ENCODE measurements at regions not wholly inside any gene's neighbourhood (a gene's known extent, or its start where the extent isn't known, plus 50 kb on each side); places are given as distances from the start of the nearest gene placed in this dataset.
"Not testable (repeated sequence)": the region's sequence is repeated elsewhere in the genome, so short reads cannot be mapped to it uniquely, and the experiment has no call there.

GRCh38 chr4:160481696-160482690, 1379.1 kb downstream of the RAPGEF2 start:
- not testable (repeated sequence) for H3K27me3 ChIP-seq (ENCODE audit: control insufficient read depth, insufficient read depth, low read length); H3K27ac ChIP-seq (ENCODE audit: low read length); H3K36me3 ChIP-seq (ENCODE audit: control insufficient read depth, insufficient read depth, low read length); H3K9me3 ChIP-seq (ENCODE audit: control insufficient read depth, low read depth, low read length); H3K4me3 ChIP-seq (ENCODE audit: low read length); DNase-seq; H3K4me1 ChIP-seq (ENCODE audit: control insufficient read depth, insufficient read depth, low read length)
- WGBS (ENCODE audit: insufficient coverage, low lambda C conversion rate), result no CpG with 5 or more reads among the region's 39 CpGs

GRCh38 chr4:160485071-160485687, 1382.3 kb downstream of the RAPGEF2 start:
- no peak for DNase-seq
- Histone ChIP-seq H3K36me3 (ENCODE audit: control insufficient read depth, insufficient read depth, low read length) (no peaks in the 10 kb centered on the region), H3K4me1 (ENCODE audit: control insufficient read depth, insufficient read depth, low read length) (no peaks in the 10 kb centered on the region), H3K4me3 (ENCODE audit: low read length) (no peak overlapping the region), H3K27ac (ENCODE audit: low read length) (no peak overlapping the region), H3K27me3 (ENCODE audit: control insufficient read depth, insufficient read depth, low read length) (no peaks in the 10 kb centered on the region), H3K9me3 (ENCODE audit: control insufficient read depth, low read depth, low read length) (peaks cover 8% of the 10 kb centered on the region)
- no CpG with 5 or more reads among the region's 1 CpG for WGBS (ENCODE audit: insufficient coverage, low lambda C conversion rate)

GRCh38 chr4:160492181-160492580, 1389.3 kb downstream of the RAPGEF2 start:
- DNase-seq, result no peak
- Histone ChIP-seq H3K9me3 (ENCODE audit: control insufficient read depth, low read depth, low read length) (no peaks in the 10 kb centered on the region), H3K36me3 (ENCODE audit: control insufficient read depth, insufficient read depth, low read length) (no peaks in the 10 kb centered on the region), H3K4me3 (ENCODE audit: low read length) (no peak overlapping the region), H3K4me1 (ENCODE audit: control insufficient read depth, insufficient read depth, low read length) (no peaks in the 10 kb centered on the region), H3K27ac (ENCODE audit: low read length) (no peak overlapping the region), H3K27me3 (ENCODE audit: control insufficient read depth, insufficient read depth, low read length) (no peaks in the 10 kb centered on the region)

DNA sequence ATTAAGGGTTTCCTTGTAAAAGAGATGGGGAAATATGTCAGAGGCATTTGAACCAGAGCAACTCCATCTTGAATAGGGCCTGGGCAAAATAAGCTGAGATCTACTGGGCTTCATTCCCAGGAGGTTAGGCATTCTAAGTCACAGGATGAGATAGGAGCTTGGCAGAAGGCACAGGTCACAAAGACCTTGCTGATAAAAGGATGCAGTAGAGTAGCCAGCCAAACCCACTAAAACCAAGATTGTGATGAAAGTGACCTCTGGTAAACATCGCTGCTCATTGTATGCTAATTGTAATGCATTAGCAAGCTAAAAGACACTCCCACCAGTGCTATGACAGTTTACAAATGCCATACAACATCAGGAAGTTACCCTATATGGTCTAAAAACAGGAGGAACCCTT, 1390.3 kb downstream of the RAPGEF2 start:
- Histone ChIP-seq H3K4me1 (ENCODE audit: control insufficient read depth, insufficient read depth, low read length) (no peaks in the 10 kb centered on the region), H3K9me3 (ENCODE audit: control insufficient read depth, low read depth, low read length) (no peaks in the 10 kb centered on the region), H3K4me3 (ENCODE audit: low read length) (no peak overlapping the region), H3K27me3 (ENCODE audit: control insufficient read depth, insufficient read depth, low read length) (no peaks in the 10 kb centered on the region), H3K27ac (ENCODE audit: low read length) (no peak overlapping the region), H3K36me3 (ENCODE audit: control insufficient read depth, insufficient read depth, low read length) (no peaks in the 10 kb centered on the region)
- no CpG with 5 or more reads among the region's 1 CpG for WGBS (ENCODE audit: insufficient coverage, low lambda C conversion rate)
- no peak for DNase-seq

GRCh38 chr4:160495356-160495755, 1392.5 kb downstream of the RAPGEF2 start:
- Histone ChIP-seq H3K27me3 (ENCODE audit: control insufficient read depth, insufficient read depth, low read length) (no peaks in the 10 kb centered on the region), H3K4me1 (ENCODE audit: control insufficient read depth, insufficient read depth, low read length) (no peaks in the 10 kb centered on the region), H3K9me3 (ENCODE audit: control insufficient read depth, low read depth, low read length) (no peaks in the 10 kb centered on the region), H3K27ac (ENCODE audit: low read length) (no peak overlapping the region), H3K36me3 (ENCODE audit: control insufficient read depth, insufficient read depth, low read length) (no peaks in the 10 kb centered on the region), H3K4me3 (ENCODE audit: low read length) (no peak overlapping the region)
- 50% methylated on average over 1 of the region's 2 CpGs for WGBS (ENCODE audit: insufficient coverage, low lambda C conversion rate)
- no peak for DNase-seq

GRCh38 chr4:160498211-160498610, 1395.3 kb downstream of the RAPGEF2 start:
- Histone ChIP-seq H3K4me3 (ENCODE audit: low read length) (no peak overlapping the region), H3K9me3 (ENCODE audit: control insufficient read depth, low read depth, low read length) (no peaks in the 10 kb centered on the region), H3K27me3 (ENCODE audit: control insufficient read depth, insufficient read depth, low read length) (no peaks in the 10 kb centered on the region), H3K27ac (ENCODE audit: low read length) (no peak overlapping the region), H3K36me3 (ENCODE audit: control insufficient read depth, insufficient read depth, low read length) (no peaks in the 10 kb centered on the region), H3K4me1 (ENCODE audit: control insufficient read depth, insufficient read depth, low read length) (no peaks in the 10 kb centered on the region)
- DNase-seq, result no peak
- WGBS (ENCODE audit: insufficient coverage, low lambda C conversion rate), result 82% methylated on average over 1 of the region's 4 CpGs

GRCh38 chr4:160505724-160506123, 1402.8 kb downstream of the RAPGEF2 start:
- Histone ChIP-seq H3K27me3 (ENCODE audit: control insufficient read depth, insufficient read depth, low read length) (no peaks in the 10 kb centered on the region), H3K9me3 (ENCODE audit: control insufficient read depth, low read depth, low read length) (no peaks in the 10 kb centered on the region), H3K4me1 (ENCODE audit: control insufficient read depth, insufficient read depth, low read length) (no peaks in the 10 kb centered on the region), H3K36me3 (ENCODE audit: control insufficient read depth, insufficient read depth, low read length) (no peaks in the 10 kb centered on the region), H3K27ac (ENCODE audit: low read length) (no peak overlapping the region), H3K4me3 (ENCODE audit: low read length) (no peak overlapping the region)
- no peak for DNase-seq
- WGBS (ENCODE audit: insufficient coverage, low lambda C conversion rate), result no CpG with 5 or more reads among the region's 4 CpGs

- no peaks in the 10 kb centered on the region for H3K36me3 ChIP-seq (ENCODE audit: control insufficient read depth, insufficient read depth, low read length)
- H3K9me3 ChIP-seq (ENCODE audit: control insufficient read depth, low read depth, low read length), result no peaks in the 10 kb centered on the region
- no peak overlapping the region for H3K27ac ChIP-seq (ENCODE audit: low read length)
- no peaks in the 10 kb centered on the region for H3K4me1 ChIP-seq (ENCODE audit: control insufficient read depth, insufficient read depth, low read length)
- no peak for DNase-seq
- no peaks in the 10 kb centered on the region for H3K27me3 ChIP-seq (ENCODE audit: control insufficient read depth, insufficient read depth, low read length)
- H3K4me3 ChIP-seq (ENCODE audit: low read length), result no peak overlapping the region
Measured at GRCh38 chr4:160510928-160511327, 1408.0 kb downstream of the RAPGEF2 start.

- H3K27ac ChIP-seq (ENCODE audit: low read length), result no peak overlapping the region
- DNase-seq, result no peak
- H3K36me3 ChIP-seq (ENCODE audit: control insufficient read depth, insufficient read depth, low read length), result no peaks in the 10 kb centered on the region
- H3K27me3 ChIP-seq (ENCODE audit: control insufficient read depth, insufficient read depth, low read length), result no peaks in the 10 kb centered on the region
- no peak overlapping the region for H3K4me3 ChIP-seq (ENCODE audit: low read length)
- H3K4me1 ChIP-seq (ENCODE audit: control insufficient read depth, insufficient read depth, low read length), result no peaks in the 10 kb centered on the region
- no CpG with 5 or more reads among the region's 3 CpGs for WGBS (ENCODE audit: insufficient coverage, low lambda C conversion rate)
- H3K9me3 ChIP-seq (ENCODE audit: control insufficient read depth, low read depth, low read length), result no peaks in the 10 kb centered on the region
Measured at GRCh38 chr4:160514126-160514525, 1411.2 kb downstream of the RAPGEF2 start.

DNA sequence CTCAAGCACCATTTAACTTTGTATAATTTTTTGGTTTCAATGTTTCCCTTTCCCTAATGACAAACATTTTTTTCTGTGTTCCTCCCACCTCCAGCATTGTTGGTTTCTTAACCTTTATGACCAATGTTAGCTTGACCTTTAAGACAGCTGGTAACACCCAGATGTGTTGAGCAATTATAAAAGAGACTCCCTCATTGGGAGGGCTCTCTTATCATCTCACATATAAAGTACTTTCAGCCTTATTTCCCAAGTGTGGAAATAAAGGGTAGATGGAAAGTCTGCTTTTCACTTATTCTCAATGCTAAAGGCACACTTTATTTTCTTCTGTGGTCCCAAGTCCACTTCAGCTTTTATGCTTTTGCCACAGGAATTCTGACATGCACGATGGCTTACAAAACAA, 1420.4 kb downstream of the RAPGEF2 start:
- Histone ChIP-seq H3K4me3 (ENCODE audit: low read length) (no peak overlapping the region), H3K4me1 (ENCODE audit: control insufficient read depth, insufficient read depth, low read length) (no peaks in the 10 kb centered on the region), H3K27me3 (ENCODE audit: control insufficient read depth, insufficient read depth, low read length) (no peaks in the 10 kb centered on the region), H3K9me3 (ENCODE audit: control insufficient read depth, low read depth, low read length) (no peaks in the 10 kb centered on the region), H3K36me3 (ENCODE audit: control insufficient read depth, insufficient read depth, low read length) (no peaks in the 10 kb centered on the region), H3K27ac (ENCODE audit: low read length) (no peak overlapping the region)
- no peak for DNase-seq
- WGBS (ENCODE audit: insufficient coverage, low lambda C conversion rate), result 50% methylated on average over 1 of the region's 1 CpG

- H3K27me3 ChIP-seq (ENCODE audit: control insufficient read depth, insufficient read depth, low read length), result no peaks in the 10 kb centered on the region
- no peak for DNase-seq
- H3K36me3 ChIP-seq (ENCODE audit: control insufficient read depth, insufficient read depth, low read length), result no peaks in the 10 kb centered on the region
- no peak overlapping the region for H3K27ac ChIP-seq (ENCODE audit: low read length)
- H3K9me3 ChIP-seq (ENCODE audit: control insufficient read depth, low read depth, low read length), result peaks cover 4% of the 10 kb centered on the region
- no peaks in the 10 kb centered on the region for H3K4me1 ChIP-seq (ENCODE audit: control insufficient read depth, insufficient read depth, low read length)
- H3K4me3 ChIP-seq (ENCODE audit: low read length), result no peak overlapping the region
- no CpG with 5 or more reads among the region's 5 CpGs for WGBS (ENCODE audit: insufficient coverage, low lambda C conversion rate)
Measured at GRCh38 chr4:160537681-160538080, 1434.8 kb downstream of the RAPGEF2 start.
